ENCODE measurements at regions not wholly inside any gene's neighbourhood (a gene's known extent, or its start where the extent isn't known, plus 50 kb on each side); places are given as distances from the start of the nearest gene placed in this dataset.

DNA sequence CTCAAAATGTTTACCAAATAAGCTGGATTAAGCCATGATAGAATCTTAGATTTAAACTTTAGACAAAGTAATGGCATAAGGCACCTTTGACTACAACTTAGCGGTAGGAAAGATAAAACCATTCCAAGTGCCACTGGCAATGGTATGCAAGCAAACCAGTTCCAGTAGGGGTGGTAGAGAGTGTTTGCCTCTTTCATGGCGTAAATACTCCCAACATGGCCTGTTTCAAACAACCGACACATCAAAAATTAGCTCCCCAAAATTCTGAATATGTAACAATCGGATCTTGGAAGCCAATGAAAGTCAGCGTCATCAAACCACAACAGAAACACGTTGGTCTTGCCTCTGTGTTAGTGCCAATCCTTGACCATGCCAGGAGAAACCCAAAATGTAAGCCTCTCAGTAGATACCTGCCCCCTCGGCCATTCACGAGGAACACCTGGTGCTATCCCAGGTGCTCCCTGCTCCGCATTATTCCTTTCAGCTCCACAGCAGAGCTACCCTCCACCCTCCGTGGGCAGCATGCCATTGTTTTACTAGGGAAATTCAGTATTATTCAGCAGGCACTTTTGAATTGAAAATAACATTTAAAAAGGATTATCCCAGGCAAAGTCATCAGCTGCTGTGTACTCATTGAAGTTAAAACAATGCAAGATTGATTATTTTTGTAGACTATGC, 307.8 kb upstream of the CDH11 start:
- DNase-seq, result no peak

DNA sequence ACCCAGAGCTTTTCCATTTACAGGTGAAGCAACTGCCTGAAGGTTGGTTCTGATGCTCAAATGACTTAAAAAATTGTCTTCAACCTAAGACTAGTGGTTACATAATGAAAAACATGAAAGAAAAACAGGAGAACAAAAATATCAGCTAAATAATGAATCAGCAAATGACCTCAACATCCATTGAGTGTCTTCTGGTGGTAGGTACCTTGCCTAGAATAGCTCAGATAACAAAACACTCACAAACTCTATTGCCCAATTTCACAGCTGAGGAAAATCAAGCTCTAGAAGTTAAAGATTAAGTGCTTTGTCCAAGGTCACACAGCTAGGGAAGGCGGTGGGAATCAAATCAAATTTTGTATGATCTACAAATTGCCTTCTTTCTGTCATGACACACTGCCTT, 304.6 kb upstream of the CDH11 start:
- no peak for DNase-seq

DNA sequence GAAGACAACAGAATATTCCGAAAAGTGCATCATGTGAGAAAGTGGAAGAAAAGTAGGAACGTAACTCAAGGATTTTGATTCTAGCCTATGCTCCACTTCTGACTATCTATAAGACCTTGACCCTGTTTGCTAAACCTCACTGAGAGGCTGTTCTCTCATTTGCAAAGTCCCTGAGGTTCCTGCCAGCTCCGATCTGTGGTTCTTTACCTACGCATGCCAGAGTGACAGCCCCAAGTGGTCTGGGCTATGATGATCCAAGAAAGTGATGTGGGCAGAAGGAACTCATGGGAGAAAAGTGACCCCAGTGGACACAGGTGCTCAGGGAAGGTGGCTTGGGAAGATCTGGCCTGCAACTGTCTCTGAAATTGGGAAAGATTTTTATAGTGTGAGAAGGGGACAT, 301.1 kb upstream of the CDH11 start:
- no peak for DNase-seq

DNA sequence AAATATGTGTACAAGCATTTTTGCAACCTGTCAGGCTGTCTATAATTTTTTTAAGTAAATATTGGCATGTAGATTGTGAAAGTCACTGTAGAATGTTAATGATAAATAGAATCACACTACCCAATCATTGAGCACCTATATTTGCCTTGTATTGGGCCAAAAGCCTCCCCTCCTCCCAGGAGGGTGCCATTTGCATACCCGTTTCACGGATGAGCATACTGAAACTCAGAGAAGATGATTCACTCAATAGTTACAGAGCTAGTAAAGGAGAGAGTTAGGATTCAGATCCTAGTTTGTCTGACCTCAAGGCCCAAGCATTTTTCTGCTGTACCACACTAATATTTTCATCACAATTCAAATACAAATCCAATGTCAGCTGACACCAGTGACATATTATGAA, 299.7 kb upstream of the CDH11 start:
- DNase-seq, result no peak

DNA sequence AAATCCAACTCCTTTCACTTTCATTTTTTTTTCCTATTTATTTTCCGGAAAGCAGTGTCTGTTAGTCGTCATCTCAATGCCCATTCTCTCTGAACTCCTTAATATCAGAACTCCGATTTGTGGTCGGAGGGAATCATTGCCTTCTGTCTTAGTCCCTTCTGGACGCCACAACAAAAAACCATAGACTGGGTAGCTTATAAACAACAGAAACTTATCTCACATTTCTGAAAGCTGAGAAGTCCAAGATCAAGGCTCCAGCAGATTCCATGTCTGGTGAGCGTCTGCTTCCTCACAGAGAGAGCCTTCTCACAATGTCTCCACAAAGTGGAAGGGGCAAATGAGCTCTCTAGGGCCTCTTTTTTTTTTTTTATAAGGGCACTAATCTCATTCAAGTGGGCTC, 296.6 kb upstream of the CDH11 start:
- DNase-seq, result no peak

DNA sequence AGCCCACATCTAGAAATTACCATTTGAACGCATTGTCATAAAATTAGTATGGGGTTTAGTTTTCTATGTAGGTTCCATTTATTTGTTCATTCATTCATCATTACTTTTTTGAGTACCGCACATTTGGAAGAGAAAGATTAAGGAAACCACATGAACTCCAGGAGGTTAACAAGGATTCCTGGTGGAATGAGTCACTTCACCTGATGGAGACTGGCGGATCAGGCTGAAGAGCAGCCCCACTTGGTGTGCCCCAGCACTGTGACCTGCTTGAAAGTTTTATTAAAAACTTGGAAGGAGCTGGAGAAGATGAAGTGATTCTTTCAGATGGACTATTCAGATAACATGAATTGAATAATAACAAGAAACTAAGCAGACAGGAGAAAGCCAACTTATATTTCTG, 293.6 kb upstream of the CDH11 start:
- DNase-seq, result no peak

DNA sequence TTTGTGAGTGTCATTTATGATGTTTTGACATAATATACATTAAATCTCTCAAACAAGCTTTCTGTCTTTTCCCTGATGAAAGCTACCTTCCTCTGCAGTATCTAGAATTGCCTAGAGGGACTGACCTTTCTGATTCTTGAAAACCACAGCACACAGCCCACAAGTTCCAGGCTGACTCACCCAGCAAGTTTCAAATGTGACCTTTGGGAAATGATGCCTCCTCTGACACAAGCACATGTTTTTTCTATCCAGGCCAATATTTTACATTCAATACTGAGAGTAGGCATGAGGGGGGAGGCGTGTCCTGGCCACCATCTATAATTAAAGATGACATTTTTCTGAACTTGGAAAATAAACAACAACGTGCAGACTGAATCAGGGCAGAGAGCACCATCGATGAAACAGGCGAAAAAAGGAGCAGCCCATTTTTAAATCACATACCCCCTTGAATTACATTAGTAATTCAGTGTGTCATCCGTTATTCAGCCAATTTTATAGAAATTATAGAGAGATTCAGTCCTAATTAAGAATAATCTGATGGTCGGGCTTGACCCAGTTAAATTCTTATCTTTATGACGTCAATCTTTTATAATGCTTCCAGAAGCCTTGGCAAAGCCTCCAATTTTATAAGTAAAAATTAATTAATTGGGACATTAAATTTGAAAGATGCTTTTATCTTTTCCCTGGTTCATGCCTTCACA, 292.6 kb upstream of the CDH11 start:
- no peak for DNase-seq

DNA sequence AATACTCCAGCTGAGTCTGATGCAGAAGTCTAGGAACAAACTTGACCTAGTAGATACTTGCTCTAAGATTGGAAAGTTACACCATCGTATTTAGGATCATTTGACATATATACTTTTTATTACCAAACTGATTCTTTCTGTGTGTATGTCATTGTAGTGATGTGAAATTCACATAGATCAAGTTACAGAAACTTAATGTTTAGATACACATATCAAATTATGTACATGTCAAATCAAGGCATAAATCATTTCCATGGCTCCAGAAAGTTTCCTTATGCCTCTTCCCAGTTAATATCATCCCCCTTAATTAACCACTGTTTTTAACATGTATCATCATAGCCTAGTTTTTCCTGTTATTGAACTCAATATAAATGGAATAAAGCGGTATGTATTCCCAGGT, 292.0 kb upstream of the CDH11 start:
- no peak for DNase-seq

DNA sequence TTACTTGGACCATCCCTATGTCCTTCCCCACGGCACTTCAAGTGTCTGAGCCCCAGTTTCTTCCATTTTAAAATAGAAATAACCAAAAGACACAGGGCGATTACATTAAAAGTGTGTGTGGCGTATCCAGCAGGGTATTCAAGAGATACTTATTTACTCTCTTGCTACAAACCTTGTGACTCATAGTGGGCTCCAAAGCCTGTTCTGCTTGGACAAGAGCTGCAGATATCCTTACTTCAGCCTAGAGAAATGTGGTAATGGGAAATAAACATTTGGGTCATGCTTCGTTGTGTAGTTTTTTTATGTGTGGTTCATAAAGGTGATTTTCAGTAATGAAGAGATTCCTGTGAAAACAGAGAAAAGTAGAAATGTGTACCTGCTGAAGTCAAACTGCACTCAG, 288.9 kb upstream of the CDH11 start:
- DNase-seq, result no peak

DNA sequence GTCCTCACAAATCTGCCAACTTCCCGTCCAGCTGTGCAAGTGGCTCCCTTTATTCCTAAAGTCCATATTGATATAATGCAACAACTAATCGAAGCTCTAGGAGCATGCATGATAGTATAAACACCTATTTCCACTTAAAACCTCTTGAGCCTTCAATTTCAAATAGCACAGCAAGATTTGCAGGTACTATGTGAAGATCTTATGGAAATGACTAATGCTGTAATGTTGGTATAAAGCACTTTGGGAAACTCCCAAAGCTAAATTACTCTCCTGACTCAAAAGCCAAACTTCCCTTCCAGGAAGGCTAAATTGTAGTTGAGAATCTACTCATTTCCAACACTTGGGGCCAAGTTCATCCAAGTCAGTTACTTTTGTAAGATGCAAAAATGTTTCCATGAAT, 287.6 kb upstream of the CDH11 start:
- DNase-seq, result no peak

DNA sequence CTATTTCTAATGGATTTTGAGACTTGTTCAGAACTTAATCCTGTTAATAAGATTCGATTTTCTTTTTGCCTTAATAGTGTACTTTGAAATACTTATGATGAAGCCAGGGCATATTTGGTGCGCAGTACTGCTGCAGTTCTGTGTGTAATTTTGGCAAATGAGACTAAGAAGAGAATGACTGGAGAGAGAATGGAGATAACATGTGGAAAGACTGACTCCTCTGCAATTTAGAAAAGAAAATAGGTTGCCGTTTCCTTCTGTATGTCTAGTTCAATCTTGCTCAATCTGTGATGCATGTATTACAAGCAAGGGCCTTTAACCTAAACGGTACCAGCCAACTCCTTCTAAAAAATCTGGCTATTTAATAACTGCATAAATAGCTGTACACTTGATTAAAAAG, 285.1 kb upstream of the CDH11 start:
- no peak for DNase-seq

DNA sequence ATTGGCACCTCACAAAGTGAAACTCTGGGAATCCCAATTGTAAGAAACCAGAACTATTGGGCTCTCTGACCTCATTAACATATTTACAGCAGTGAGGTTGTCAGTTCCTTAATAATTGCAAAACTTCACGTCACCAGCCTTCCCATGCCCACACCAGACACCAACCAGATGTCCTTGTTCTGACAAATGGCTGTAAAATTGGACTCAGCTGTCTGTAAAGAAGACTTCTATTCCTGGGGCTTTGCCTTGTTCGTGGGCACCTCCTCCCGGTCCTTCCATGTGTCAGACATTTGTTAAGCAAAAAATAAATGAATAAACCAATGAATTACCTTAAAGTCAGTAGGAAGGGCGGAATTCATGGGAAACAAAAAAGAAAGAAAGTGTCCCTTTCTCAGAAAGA, 284.3 kb upstream of the CDH11 start:
- no peak for DNase-seq

DNA sequence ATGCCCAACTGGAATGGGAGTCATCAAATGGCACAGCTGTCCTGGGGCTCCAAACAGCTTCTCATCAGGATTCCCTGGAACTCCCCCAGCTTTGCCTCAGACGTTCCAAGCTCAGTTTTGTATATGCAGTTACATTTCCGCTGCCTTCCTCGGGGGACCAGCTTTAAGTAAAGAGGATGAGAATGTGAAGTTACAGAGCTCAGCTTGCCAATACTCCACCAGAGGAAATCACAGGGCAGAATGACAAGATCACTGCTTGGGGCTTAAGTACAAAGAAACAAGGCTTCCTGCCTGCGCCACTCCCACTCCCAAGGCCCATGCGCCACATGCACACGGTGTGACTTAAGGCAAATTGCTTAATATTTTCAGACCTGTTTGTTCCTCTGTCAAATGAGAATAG, 272.4 kb upstream of the CDH11 start:
- no peak for DNase-seq

DNA sequence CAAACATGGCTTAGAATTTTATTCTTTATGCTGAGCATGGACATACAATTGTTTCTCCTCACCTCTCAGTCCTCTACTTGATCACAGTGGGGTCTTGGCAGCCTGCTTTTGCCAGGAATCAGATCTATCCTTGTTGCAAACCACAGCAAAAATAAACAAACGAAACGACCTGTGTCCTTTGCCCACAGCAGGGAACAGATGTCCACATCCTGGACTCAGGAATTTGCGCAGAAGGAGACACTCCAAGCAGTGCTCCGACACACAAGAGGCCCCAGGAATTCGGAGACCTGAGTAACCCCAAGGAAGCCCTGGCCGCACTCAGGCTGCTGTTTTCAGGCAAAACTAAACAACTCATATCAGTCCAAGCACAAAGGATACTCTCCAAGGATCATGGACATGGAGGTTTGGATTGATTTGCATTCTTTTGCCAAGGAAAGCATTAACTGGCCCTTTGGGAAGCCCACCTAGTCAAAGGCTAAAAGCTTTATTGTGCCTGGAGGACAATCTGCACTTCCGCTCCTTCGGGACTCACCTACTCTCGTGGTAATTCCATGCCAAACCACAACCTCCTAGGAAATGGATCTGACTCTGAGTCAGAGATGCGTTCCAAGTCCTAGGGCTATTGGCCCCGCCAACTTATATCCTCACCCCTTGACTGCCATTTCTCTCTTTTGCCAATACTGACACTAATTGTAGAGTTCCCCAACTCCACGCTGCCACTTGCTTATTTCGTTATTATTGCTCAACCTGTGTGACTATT, 271.1 kb upstream of the CDH11 start:
- no peak for DNase-seq

DNA sequence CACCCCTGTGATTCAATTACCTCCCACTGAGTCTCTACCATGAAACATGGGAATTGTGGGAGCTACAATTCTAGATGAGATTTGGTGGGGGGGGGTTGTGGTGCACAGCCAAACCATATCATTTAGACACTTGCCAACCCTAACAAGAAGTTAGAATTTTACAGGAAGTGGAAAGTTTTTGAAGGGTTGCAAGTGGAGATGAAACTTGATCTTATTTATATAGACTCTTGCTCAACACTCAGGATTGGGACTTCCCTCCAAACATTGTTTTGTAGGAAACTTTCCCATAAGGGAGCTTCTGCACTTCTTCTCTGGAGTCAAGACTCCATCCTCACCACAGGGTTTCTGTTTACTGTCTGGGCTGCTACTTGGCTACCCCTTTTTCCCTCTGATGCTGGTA, 266.7 kb upstream of the CDH11 start:
- no peak for DNase-seq

DNA sequence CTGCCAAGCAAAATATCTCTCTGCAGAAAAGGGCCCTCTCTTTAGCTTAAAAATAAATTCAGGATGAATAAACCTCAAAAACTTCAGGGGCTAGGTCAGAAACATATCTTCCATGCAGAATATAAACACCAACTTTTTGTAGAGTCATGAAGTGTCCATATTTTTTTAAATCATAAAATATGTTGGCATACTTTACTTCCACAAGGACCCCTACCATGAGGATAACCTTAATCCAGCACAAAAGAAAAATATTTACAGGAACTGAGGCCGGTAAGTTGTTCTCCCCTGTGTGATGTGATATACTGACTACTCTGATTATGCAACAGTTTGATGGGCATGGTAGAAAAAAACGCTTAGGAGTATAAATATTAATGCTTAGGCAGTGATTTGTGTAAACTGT, 264.8 kb upstream of the CDH11 start:
- no peak for DNase-seq

DNA sequence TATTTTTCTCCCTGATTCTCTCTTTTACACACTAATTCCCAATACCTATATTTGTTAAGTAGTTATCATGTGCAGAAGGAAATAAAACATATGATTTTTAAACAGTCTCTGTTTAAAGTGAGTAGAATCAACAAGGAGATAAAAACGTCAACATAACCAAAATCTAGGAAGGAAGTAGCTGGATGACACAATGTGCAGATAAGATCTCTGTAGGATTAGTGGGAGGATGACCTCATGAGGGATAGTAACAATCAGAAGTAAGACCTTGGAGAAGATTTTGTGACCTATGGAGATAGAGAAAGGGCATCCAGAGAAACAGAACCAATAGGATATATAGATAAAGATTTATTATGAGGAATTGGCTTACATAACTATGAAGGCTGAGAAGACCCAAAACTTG, 262.6 kb upstream of the CDH11 start:
- DNase-seq, result no peak

DNA sequence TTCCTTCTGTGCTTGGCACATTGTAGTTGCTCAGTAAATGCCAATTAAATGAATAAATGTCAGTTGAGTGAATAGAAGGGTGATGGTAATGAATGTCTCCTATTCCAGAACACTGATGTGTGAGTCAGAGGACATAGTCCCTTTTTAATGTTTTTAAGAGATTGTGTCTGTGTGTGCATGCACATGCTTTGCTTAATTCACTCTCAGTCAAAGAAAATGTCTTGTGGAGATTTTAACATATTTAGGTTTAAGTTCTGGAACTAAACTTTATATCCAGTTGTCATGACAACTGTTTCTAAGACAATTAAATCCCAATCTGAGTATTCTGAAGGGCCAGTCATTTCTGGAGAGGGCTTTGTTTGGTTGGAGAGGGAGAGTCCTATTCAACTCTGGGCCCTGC, 255.3 kb upstream of the CDH11 start:
- no peak for DNase-seq

DNA sequence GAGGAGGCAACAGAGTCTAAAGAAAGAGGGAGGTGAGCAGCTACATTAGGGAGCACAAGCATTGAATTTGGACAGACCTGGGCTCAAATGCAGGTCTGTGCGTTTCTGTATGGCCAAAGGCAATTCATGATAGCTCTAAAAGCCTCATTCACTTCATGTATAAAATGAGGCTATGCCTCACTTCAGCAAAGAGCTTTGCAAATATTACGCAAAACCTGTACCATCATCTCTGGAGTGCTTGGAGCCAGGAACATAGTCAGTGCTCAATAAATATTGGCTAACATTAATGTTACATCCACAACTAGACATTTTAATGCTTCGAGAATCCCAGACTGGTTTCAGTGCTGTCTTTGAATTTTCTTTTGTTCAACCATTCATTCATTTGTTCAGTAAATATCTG, 254.7 kb upstream of the CDH11 start:
- DNase-seq, result no peak

DNA sequence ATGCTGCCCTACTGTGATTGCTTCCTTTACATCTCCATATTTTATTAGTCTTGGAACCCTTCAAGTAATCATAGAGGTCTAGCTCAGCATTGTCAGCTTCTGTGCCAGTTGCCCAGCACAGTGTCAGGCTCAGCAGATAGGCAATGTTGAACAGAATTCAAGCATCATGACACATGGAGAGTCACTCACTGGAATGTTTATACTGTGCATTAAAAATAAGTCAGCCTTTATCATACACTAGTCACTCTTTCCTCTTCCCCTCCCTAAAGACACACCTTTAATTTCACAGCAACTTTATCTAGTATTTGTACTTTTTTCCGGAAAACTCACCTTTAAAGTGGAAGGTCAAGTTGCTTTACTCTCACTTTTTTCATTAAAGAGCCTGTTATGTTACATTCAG, 253.8 kb upstream of the CDH11 start:
- no peak for DNase-seq

DNA sequence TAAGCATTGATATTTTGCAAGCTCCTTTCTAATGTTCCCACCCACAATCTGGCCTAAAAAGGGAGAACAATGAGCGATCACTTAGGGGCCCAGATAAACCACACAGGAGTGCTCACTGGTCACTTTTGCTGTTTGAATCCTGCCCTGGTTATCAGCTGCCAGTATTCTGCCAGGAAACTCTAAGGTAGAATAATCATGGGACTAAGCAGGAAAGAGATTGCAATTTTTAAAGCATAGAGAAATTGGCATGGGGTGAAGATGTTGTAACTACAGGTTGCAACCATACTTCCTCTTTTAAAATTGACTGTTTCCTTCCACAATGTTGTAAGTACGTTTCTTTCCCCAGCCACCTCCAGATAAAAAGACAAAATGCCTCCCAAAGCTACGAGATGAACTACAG, 251.2 kb upstream of the CDH11 start:
- DNase-seq, result no peak

DNA sequence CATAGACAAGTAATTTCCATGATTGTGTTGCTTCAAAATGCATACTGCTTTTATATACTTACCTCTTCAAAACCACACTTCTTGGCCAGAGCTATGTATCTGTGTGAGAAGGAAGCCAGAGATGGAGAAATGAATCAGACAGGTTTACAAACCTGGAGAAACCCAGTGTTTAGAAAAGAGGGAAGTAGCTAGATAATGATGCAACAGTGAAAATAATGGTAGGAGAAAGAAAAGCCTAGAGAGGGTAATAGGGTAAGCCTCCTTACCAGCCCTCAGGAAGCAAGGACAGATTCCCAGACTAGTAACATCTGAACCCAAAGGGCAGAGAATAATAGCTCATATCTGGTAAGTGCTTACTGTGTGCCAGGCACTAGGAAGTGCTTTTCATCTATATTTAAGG, 250.3 kb upstream of the CDH11 start:
- no peak for DNase-seq
